OCI-LY1 (cell line): ENCODE measurements at regions not wholly inside any gene's neighbourhood (a gene's known extent, or its start where the extent isn't known, plus 50 kb on each side); places are given as distances from the start of the nearest gene placed in this dataset.

Experiments
- CTCF ChIP-seq: fragments of 200-600 bp; sonication (generic), shearing (Covaris generic); IDR thresholded peaks from 2 replicates; pipeline ENCODE4 v1.5.1; 2017; ENCODE audit warnings: mild to moderate bottlenecking, antibody characterized with exemption, low read length, moderate library complexity, mixed read lengths
- EZH2 ChIP-seq: fragments of 200-600 bp; sonication (generic), shearing (Covaris generic); IDR thresholded peaks from 2 replicates; pipeline ENCODE4 v1.8.0; 2017; ENCODE audit warnings: borderline replicate concordance, mixed run types, mild to moderate bottlenecking, antibody characterized with exemption, low read length, moderate library complexity, mixed read lengths

- TF ChIP-seq CTCF (no peak), EZH2 (no peak)
Measured at GRCh38 chrX:40299641-40300046, 201.9 kb upstream of the BCOR start.
